ENCODE measurements at regions not wholly inside any gene's neighbourhood (a gene's known extent, or its start where the extent isn't known, plus 50 kb on each side); places are given as distances from the start of the nearest gene placed in this dataset.

DNA sequence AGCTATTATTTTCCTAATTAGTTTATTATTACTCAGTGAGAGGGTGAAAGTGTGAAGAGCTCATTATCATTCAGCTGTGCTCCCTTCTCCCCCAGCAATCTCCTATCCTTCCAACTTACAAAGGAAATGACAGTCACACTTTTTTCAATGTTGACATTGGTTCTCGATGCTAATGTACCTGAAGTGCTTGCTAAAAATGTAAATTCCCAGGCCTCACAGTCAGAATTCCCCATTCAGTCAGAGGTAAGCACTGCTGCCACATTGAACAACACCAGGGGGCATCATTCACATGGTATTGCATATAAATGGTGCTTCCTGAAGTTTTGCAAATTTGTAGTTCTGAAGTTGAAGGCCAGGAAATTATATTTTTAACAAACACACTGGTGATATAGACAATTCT lies 132.7 kb upstream of the FOXD3 start:
- H3K4me3 ChIP-seq (ENCODE audit: low read depth, low read length): no peak overlapping the region

DNA sequence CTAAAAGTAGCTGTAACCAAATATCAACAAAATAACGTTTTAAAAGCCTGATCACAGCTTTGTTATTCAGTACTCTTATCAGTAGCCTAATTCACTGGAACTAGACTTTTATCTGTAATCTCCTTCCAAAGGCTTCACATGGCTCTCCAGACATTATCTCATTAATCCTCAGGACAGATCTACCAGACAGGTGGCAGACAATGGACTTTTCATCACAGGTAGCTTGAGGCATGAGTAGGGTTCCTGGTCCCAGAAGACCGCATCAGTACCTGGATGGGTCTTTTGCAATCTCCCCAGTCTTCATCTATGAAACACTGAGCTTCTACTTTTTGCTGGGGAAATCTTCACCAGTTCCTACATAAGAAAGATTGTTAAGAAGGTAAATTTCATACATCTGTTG lies 132.2 kb upstream of the FOXD3 start:
- no peak overlapping the region for H3K4me3 ChIP-seq (ENCODE audit: low read depth, low read length)

DNA sequence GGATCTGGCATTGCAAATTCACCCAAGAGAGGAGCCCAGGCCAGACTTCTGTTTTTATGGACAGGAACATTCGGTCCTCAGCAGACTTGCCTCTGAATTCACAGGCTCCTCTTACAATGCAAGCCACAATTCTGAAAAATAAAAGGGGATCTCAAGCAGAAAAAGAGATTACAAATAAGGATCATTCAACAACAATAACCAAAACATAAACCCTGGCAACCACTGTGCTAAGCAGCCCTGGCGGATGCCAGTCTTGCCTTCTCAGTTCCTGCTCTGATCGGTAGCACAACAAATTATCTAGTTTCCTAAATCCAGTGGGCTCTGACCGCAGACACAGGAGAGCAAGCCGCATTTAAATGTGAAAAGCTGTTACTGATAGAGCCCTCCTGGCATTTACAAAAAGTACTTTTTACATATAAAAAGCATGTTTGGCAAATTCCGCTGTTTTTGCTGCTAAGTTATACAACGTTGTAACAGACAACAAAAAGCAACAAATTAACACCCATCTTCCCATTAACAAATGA lies 123.4 kb upstream of the FOXD3 start:
- H3K4me3 ChIP-seq (ENCODE audit: low read depth, low read length): no peak overlapping the region

DNA sequence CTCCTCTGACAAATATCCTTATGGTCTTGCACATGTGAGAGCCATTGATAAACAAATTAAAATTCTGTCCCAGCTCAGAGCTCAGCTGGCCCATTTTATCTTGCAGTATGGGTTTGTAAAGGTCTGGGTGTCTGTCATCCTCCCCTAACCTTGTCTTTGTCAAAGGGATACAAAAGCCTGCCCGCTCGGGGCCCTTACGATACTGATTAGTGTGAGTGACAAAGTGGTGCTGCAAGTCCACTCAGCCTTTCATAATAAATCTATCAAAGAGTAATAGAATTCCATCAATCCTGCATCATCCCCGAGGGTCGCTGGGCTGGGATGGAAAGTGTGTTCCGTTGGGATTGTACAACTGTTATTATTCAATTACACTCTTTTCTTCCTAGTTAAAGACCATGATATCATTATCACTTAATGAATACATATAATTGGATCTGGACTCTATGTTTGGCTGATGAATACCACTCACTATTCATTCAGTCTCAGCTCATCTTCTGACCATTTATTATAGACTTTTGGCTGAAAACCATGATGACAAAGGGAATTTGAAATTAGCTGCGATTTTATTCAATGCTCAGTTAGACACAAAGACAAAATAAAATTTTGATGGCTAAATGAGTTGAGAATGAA lies 122.5 kb upstream of the FOXD3 start:
- no peak overlapping the region for H3K4me3 ChIP-seq (ENCODE audit: low read depth, low read length)

DNA sequence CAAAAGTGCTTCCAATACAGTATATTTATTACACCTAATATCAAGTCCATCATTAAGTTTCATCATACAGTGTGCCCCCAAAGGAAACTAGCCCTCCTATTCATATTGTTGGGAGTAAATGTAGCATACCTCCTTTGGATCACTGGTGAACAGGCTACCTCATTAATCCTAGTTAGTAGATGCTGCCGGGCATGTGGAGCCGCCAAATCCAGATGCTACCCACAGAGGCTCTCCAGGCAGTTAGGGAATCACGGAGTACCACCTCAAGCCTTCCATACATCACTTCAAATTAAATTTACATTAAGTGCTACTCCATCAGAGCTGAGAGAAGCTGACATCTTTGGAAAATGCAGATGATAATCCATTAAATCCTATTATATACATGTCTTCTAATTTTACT lies 121.7 kb upstream of the FOXD3 start:
- H3K4me3 ChIP-seq (ENCODE audit: low read depth, low read length): no peak overlapping the region

DNA sequence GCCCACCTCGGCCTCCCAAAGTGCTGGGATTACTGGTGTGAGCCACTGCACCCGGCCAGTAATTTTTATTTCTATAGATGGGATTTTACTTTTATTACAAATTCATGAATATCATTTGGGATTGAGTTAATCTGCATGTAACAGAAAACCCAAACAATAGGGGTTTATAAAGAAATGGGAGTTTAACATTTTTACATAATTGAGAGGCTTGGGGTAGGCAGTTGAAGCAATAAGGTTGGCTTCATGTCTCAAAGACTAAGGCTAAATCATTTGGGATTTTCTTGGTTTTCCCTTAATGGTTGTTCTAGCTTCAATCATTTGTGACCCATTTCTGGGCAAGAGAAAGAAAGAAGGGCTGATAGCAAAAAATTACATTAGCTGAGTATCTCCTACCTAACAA lies 118.7 kb upstream of the FOXD3 start:
- H3K4me3 ChIP-seq (ENCODE audit: low read depth, low read length): no peak overlapping the region

DNA sequence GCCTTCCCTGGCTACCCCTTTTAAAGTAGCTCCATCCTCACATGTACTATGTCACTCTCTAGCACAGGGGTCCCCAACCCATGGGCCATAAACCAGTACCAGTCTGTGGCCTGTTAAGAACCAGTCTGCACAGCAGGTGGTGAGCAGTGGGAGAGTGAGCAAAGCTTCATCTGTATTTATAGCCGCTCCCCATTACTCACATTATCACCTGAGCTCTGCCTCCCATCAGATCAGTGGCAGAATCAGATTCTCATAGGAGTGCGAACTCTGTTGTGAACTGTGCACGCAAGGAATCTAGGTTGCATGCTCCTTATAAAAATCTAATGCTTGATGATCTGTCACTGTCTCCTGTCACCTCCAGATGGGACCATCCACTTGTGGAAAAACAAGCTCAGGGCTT lies 116.6 kb upstream of the FOXD3 start:
- H3K4me3 ChIP-seq (ENCODE audit: low read depth, low read length): no peak overlapping the region

DNA sequence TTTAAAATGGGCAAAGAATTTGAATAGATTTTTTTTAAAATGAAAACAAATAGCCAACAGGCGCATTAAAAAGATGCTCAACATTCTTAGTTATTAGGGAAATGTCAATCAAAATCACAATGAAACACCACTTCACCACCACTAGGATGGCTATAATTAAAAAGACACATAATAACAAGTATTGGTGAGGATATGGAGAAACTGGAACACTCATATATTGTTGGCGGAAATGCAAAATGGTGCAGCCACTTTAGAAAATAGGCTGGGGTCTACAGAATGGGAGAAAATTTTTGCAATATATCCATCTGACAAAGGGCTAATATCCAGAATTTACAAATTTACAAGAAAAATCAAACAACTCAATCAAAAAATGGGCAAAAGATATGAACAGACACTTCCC lies 107.8 kb upstream of the FOXD3 start:
- H3K4me3 ChIP-seq (ENCODE audit: low read depth, low read length): no peak overlapping the region

DNA sequence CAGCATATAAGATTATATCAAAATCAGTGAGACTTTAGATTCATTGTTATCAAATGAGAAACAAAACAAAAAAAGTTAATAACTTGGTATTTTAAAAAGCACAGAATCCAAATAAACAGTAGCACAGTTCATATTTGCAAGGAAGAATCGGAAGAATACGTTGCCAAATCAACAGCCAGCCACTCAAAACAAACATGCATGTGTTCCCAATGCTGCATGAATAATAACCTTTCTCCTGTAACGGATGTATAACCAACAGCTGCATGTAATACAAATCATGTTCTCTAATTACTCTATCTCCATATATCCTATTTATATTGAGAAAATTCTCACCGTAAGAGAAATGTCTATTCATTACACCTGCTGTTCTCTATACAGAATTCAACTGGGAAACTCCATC lies 98.9 kb upstream of the FOXD3 start:
- no peak overlapping the region for H3K4me3 ChIP-seq (ENCODE audit: low read depth, low read length)

DNA sequence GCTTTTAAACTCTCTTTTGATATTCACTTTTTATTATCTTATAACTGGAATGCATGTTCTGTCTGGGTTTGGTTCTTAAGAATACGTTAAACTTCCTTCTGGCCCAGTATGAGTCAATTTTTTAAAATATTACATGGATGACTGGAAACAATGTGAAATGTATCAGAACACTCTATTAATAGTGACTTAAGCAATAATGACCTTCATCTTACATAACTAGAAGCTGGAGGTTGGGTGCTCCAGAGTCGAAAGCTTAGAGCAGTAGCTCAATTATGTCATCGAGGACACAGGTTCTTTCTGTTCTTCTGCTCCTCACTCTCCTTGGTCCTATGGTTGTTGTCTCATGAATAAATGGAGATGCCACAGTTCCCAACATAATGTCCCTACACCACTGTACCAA lies 91.6 kb upstream of the FOXD3 start:
- H3K4me3 ChIP-seq (ENCODE audit: low read depth, low read length): no peak overlapping the region

DNA sequence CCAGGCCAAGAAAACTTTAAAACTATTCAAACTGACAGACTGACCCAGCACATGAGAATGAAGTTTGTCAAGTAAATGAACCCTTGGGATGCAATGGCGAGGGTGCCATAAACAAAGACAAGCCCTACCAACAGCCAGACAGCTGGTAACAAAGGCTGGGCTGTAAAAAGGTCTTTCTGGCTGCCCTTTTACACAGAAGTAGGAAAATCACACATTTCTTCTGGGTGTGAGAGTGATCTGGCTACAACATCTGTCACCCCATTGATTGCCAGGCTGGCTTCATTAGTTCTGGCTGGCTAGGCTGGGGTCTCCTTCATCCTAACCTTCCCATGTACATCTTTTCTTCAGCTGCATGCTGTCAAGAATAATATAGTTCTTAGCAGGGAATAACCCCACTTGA lies 83.6 kb upstream of the FOXD3 start:
- H3K4me3 ChIP-seq (ENCODE audit: low read depth, low read length): no peak overlapping the region

DNA sequence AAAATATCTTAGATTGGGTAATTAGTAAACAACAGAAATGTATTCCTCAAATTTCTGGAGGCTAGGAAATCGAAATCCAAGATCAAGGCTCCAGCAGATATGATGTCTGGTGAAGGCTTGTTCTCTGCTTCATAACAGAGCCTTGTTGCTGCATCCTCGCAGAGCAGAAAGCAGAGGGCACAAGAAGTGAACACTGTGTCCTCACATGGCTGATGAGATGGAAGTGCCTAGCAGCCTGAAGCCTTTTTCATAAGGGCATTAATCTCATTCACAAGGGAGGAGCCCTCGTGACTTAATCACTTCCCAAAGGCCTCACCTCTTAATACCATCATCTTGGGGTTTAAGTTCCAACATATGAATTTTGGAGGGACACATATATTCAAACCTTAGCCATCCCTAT lies 77.2 kb upstream of the FOXD3 start:
- no peak overlapping the region for H3K4me3 ChIP-seq (ENCODE audit: low read depth, low read length)

DNA sequence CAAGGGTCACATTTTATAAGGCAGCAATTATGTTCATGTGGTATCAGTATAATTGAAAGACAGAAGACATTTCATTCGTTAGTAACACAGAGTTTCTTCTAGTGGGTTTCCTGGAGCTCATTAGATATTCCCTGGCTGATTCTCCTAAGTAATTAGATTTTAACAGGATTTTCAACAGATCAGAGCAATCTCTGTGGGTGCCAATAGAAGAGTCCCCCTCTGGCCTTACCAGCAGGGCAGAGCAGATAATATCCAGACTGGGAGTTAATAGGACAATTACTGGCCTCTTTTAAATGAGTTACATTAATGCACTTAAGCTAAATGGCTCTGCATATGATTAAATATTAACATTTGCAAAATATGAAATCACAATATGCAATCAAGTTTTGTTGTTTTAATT lies 74.2 kb upstream of the FOXD3 start:
- no peak overlapping the region for H3K4me3 ChIP-seq (ENCODE audit: low read depth, low read length)

DNA sequence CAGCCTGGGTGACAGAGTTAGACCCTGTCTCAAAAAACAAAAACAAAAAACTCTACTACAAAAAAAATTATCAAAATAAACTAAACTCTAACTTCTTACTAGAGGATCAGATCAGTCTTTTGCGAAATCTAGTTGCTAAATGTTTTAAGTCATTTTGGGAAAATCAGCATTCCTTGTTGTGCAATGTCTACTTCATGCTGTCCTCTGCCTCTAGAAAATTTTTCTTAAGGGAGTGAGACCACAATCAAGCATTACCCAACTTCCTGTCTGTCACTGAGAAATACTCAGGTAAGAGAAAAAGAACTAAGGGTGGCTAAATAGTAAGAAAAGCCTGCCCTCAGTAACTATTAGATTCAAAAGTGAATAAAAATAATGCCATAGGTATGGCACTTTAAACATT lies 67.2 kb upstream of the FOXD3 start:
- no peak overlapping the region for H3K4me3 ChIP-seq (ENCODE audit: low read depth, low read length)

DNA sequence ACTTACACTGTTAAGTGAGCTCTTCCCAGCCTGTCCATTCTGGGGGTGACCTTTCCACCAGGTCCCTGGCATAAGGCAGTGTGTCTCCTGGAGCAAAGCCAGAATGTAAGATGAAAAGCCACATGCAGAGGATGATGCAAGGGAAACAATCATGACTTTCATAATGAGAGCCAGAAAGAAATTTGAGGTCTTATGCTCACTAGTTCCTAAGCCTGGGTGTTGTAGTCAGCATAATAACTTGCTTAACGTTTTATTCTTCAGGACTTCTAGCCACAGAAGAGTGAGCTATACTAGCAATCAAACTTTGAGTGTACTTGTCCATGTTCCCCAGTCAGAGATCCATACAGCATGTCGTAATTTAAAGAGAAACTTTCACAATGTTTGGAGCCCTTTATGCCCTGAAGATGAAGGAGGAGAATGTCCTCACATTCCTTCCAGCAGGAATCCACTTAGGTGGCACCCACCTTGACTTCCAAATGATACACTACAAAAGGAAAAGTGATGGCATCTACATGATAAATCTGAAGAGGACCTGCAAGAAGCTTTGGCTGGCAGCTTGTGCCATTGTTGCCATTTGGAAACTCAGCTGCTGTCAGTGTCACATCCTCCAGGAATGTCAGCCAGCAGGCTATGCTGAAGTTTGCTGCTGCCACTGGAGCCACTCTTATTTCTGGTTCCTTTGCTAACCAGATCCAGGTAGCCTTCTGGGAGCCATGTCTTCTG lies 60.5 kb upstream of the FOXD3 start:
- H3K4me3 ChIP-seq (ENCODE audit: low read depth, low read length): no peak overlapping the region

DNA sequence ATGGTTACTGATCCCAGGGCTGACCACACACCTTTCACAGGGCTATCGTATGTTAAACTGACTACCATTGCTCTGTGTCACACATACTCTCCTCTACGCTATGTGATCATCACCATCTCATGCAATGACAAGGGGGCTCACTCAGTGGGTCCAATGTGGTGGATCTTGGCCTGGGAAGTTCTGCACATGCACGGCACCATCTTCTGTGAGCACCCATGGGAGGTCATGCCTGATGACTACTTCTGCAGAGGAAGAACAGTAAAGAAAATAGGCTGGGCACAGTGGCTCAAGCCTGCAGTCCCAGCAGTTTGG lies 60.0 kb upstream of the FOXD3 start:
- H3K4me3 ChIP-seq (ENCODE audit: low read depth, low read length): no peak overlapping the region

DNA sequence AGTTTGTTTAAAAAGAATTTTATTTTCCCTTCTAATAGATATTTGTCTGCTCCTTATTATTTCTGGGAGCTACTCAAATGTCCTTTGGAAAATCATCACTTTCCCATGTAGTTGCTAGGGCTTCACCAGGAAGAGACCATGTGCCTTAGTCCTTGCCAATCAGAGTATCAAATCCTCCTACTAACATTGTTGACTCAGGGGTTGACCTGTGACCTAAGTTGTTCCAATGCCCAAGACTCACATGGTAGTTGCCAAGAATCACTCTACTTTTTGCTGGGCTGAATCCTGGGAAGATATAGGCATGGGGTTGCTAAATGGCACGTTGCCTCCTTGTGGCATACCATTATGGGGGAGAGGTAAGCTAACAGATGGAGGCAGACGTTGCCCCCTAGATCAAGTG lies 58.2 kb upstream of the FOXD3 start:
- H3K4me3 ChIP-seq (ENCODE audit: low read depth, low read length): no peak overlapping the region

DNA sequence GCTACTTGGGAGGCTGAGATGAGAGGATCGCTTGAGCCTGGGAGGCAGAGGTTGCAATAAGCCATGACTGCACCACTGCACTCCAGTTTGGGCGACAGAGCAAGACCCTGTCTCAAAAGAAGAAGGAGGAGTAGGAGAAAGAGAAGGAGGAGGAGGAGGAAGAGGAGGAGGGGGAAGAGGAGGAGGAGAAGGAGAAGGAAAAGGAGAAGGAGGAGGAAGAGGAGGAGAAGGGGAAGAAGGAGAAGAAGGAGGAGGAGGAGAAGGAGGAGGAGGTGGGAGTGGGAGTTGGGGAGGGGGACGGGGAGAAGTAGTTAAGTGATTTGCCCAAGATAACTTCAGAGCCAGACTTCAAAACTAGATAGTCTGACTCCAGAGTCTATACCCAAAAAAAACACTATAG lies 55.5 kb upstream of the FOXD3 start:
- H3K4me3 ChIP-seq (ENCODE audit: low read depth, low read length): no peak overlapping the region

DNA sequence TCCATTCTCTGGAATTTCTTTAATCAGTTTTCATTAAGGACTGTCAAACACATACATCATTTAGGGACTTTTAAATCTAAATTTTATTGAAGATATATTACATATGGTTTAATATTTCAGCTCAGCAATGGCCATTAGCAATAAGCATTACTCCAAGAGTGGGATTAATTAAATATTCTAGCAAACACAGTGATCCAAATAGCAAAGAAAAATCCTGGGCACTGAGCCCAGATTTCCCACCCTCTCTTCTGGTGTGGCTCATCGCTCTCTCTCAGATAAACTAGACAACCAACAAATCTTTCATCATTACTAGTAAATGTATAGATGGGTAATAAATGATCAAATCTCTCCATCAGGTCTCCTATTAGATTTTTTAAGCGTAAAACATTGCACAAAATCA lies 53.5 kb upstream of the FOXD3 start:
- no peak overlapping the region for H3K4me3 ChIP-seq (ENCODE audit: low read depth, low read length)

DNA sequence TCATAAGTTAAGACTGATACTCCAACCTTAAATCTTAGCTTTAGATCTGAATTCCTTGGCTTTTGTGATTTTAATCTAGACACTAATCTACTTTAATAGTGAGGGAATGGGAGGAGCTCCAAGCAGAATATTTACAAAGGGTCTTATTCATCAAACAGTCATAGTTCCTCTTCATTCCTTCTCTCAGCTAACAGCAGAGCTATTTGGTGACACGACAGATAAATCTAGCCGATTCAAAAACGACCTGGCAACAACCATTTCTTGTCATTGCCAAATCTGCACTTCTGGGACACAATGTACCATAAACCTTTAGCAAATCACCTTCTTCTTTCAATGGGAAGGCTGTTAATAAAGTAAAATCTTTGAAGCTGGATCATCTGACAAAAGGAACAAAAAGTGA lies 52.8 kb upstream of the FOXD3 start:
- H3K4me3 ChIP-seq (ENCODE audit: low read depth, low read length): no peak overlapping the region
